ENCODE measurements at regions not wholly inside any gene's neighbourhood (a gene's known extent, or its start where the extent isn't known, plus 50 kb on each side); places are given as distances from the start of the nearest gene placed in this dataset.

GRCh38 chr9:1580215-1580614 is 434.9 kb upstream of the SMARCA2 start:
- no peaks in the 10 kb centered on the region for H3K27me3 Mint-ChIP-seq
- H3K36me3 Mint-ChIP-seq (ENCODE audit: low read depth) = no peaks in the 10 kb centered on the region
- H3K9me3 Mint-ChIP-seq = peaks cover under 1% of the 10 kb centered on the region
- H3K27ac Mint-ChIP-seq = no peak overlapping the region
- no peaks in the 10 kb centered on the region for H3K4me1 Mint-ChIP-seq (ENCODE audit: low read depth)
- H3K4me3 Mint-ChIP-seq = no peak overlapping the region

GRCh38 chr9:1581926-1582325 is 433.2 kb upstream of the SMARCA2 start:
- no peaks in the 10 kb centered on the region for H3K9me3 Mint-ChIP-seq
- H3K27me3 Mint-ChIP-seq = peaks cover 5% of the 10 kb centered on the region
- no peaks in the 10 kb centered on the region for H3K36me3 Mint-ChIP-seq (ENCODE audit: low read depth)
- no peak overlapping the region for H3K27ac Mint-ChIP-seq
- H3K4me3 Mint-ChIP-seq = no peak overlapping the region
- no peaks in the 10 kb centered on the region for H3K4me1 Mint-ChIP-seq (ENCODE audit: low read depth)

GRCh38 chr9:1591310-1591709 is 423.8 kb upstream of the SMARCA2 start:
- Mint-ChIP-seq H3K27ac (no peak overlapping the region), H3K4me1 (ENCODE audit: low read depth) (no peaks in the 10 kb centered on the region), H3K4me3 (no peak overlapping the region), H3K27me3 (peaks cover 5% of the 10 kb centered on the region), H3K36me3 (ENCODE audit: low read depth) (no peaks in the 10 kb centered on the region), H3K9me3 (peaks cover 4% of the 10 kb centered on the region)

- H3K36me3 Mint-ChIP-seq (ENCODE audit: low read depth) = no peaks in the 10 kb centered on the region
- H3K9me3 Mint-ChIP-seq = no peaks in the 10 kb centered on the region
Measured at GRCh38 chr9:1598270-1598669, 416.9 kb upstream of the SMARCA2 start.

GRCh38 chr9:1599961-1600360 is 415.2 kb upstream of the SMARCA2 start:
- Mint-ChIP-seq H3K4me3 (no peak overlapping the region), H3K9me3 (no peaks in the 10 kb centered on the region), H3K27ac (no peak overlapping the region), H3K4me1 (ENCODE audit: low read depth) (no peaks in the 10 kb centered on the region), H3K36me3 (ENCODE audit: low read depth) (no peaks in the 10 kb centered on the region), H3K27me3 (peaks cover 14% of the 10 kb centered on the region)

More at GRCh38 chr9:1598270-1598669, 416.9 kb upstream of the SMARCA2 start:
- peaks cover 14% of the 10 kb centered on the region for H3K27me3 Mint-ChIP-seq
- H3K4me1 Mint-ChIP-seq (ENCODE audit: low read depth) = no peaks in the 10 kb centered on the region
- no peak overlapping the region for H3K27ac Mint-ChIP-seq
- H3K4me3 Mint-ChIP-seq = no peak overlapping the region

- no peak overlapping the region for H3K27ac Mint-ChIP-seq
- no peaks in the 10 kb centered on the region for H3K4me1 Mint-ChIP-seq (ENCODE audit: low read depth)
- peaks cover 10% of the 10 kb centered on the region for H3K27me3 Mint-ChIP-seq
- no peaks in the 10 kb centered on the region for H3K9me3 Mint-ChIP-seq
- H3K4me3 Mint-ChIP-seq = no peak overlapping the region
- no peaks in the 10 kb centered on the region for H3K36me3 Mint-ChIP-seq (ENCODE audit: low read depth)
Measured at GRCh38 chr9:1604942-1605560, 410.1 kb upstream of the SMARCA2 start.

- H3K27me3 Mint-ChIP-seq = peaks cover 11% of the 10 kb centered on the region
- H3K4me1 Mint-ChIP-seq (ENCODE audit: low read depth) = no peaks in the 10 kb centered on the region
- no peaks in the 10 kb centered on the region for H3K36me3 Mint-ChIP-seq (ENCODE audit: low read depth)
- no peak overlapping the region for H3K4me3 Mint-ChIP-seq
- no peak overlapping the region for H3K27ac Mint-ChIP-seq
- H3K9me3 Mint-ChIP-seq = no peaks in the 10 kb centered on the region
Measured at GRCh38 chr9:1606253-1606652, 408.9 kb upstream of the SMARCA2 start.

- H3K9me3 Mint-ChIP-seq = peaks cover 4% of the 10 kb centered on the region
- no peaks in the 10 kb centered on the region for H3K36me3 Mint-ChIP-seq (ENCODE audit: low read depth)
- H3K4me1 Mint-ChIP-seq (ENCODE audit: low read depth) = no peaks in the 10 kb centered on the region
- no peak overlapping the region for H3K27ac Mint-ChIP-seq
- H3K27me3 Mint-ChIP-seq = peaks cover 5% of the 10 kb centered on the region
- no peak overlapping the region for H3K4me3 Mint-ChIP-seq
Measured at GRCh38 chr9:1612886-1613285, 402.3 kb upstream of the SMARCA2 start.

GRCh38 chr9:1617419-1617818 is 397.7 kb upstream of the SMARCA2 start:
- Mint-ChIP-seq H3K27me3 (peaks cover 15% of the 10 kb centered on the region), H3K4me1 (ENCODE audit: low read depth) (no peaks in the 10 kb centered on the region), H3K36me3 (ENCODE audit: low read depth) (no peaks in the 10 kb centered on the region), H3K4me3 (no peak overlapping the region), H3K27ac (no peak overlapping the region), H3K9me3 (peaks cover 4% of the 10 kb centered on the region)

- Mint-ChIP-seq H3K36me3 (ENCODE audit: low read depth) (no peaks in the 10 kb centered on the region), H3K9me3 (peaks cover 4% of the 10 kb centered on the region), H3K27ac (no peak overlapping the region), H3K27me3 (peaks cover 15% of the 10 kb centered on the region), H3K4me3 (no peak overlapping the region), H3K4me1 (ENCODE audit: low read depth) (no peaks in the 10 kb centered on the region)
Measured at GRCh38 chr9:1619915-1620710, 395.0 kb upstream of the SMARCA2 start.

- H3K4me1 Mint-ChIP-seq (ENCODE audit: low read depth) = no peaks in the 10 kb centered on the region
Measured at GRCh38 chr9:1637401-1637800, 377.7 kb upstream of the SMARCA2 start.

GRCh38 chr9:1639166-1639565 is 376.0 kb upstream of the SMARCA2 start:
- H3K4me3 Mint-ChIP-seq = no peak overlapping the region
- no peaks in the 10 kb centered on the region for H3K36me3 Mint-ChIP-seq (ENCODE audit: low read depth)
- no peak overlapping the region for H3K27ac Mint-ChIP-seq
- H3K9me3 Mint-ChIP-seq = peaks cover 12% of the 10 kb centered on the region
- no peaks in the 10 kb centered on the region for H3K4me1 Mint-ChIP-seq (ENCODE audit: low read depth)
- H3K27me3 Mint-ChIP-seq = no peaks in the 10 kb centered on the region

More at GRCh38 chr9:1637401-1637800, 377.7 kb upstream of the SMARCA2 start:
- Mint-ChIP-seq H3K9me3 (peaks cover 12% of the 10 kb centered on the region), H3K27ac (no peak overlapping the region), H3K36me3 (ENCODE audit: low read depth) (no peaks in the 10 kb centered on the region), H3K4me3 (no peak overlapping the region), H3K27me3 (no peaks in the 10 kb centered on the region)

- no peak overlapping the region for H3K4me3 Mint-ChIP-seq
- H3K9me3 Mint-ChIP-seq = peaks cover 7% of the 10 kb centered on the region
- no peaks in the 10 kb centered on the region for H3K36me3 Mint-ChIP-seq (ENCODE audit: low read depth)
- H3K4me1 Mint-ChIP-seq (ENCODE audit: low read depth) = no peaks in the 10 kb centered on the region
- no peak overlapping the region for H3K27ac Mint-ChIP-seq
- peaks cover 9% of the 10 kb centered on the region for H3K27me3 Mint-ChIP-seq
Measured at GRCh38 chr9:1647776-1648175, 367.4 kb upstream of the SMARCA2 start.

GRCh38 chr9:1653282-1653681 is 361.9 kb upstream of the SMARCA2 start:
- no peak overlapping the region for H3K4me3 Mint-ChIP-seq
- H3K27ac Mint-ChIP-seq = no peak overlapping the region
- H3K27me3 Mint-ChIP-seq = peaks cover 16% of the 10 kb centered on the region
- H3K4me1 Mint-ChIP-seq (ENCODE audit: low read depth) = no peaks in the 10 kb centered on the region
- H3K36me3 Mint-ChIP-seq (ENCODE audit: low read depth) = no peaks in the 10 kb centered on the region
- no peaks in the 10 kb centered on the region for H3K9me3 Mint-ChIP-seq

- Mint-ChIP-seq H3K27me3 (peaks cover 8% of the 10 kb centered on the region), H3K36me3 (ENCODE audit: low read depth) (no peaks in the 10 kb centered on the region), H3K27ac (no peak overlapping the region), H3K4me1 (ENCODE audit: low read depth) (no peaks in the 10 kb centered on the region), H3K9me3 (no peaks in the 10 kb centered on the region), H3K4me3 (no peak overlapping the region)
Measured at GRCh38 chr9:1658661-1659362, 356.3 kb upstream of the SMARCA2 start.

All from stimulated activated naive CD8-positive, alpha-beta T cell treated with anti-CD3 and anti-CD28 coated beads, Interleukin-15, Interleukin-2, amounts not matched to agents 100 ng/mL and 50 ng/mL, for 24 hours (primary cell).